ENCODE measurements at regions not wholly inside any gene's neighbourhood (a gene's known extent, or its start where the extent isn't known, plus 50 kb on each side); places are given as distances from the start of the nearest gene placed in this dataset.

GRCh38 chr1:224852901-224853568 lies 76.4 kb upstream of the DNAH14 start:
- peak; percentile 85 for TF ChIP-seq CTCF (IDR thresholded peaks at IDR 0.05; ENCODE audit: partially characterized antibody, unreplicated experiment)
- Mint-ChIP-seq H3K36me3 (ENCODE audit: unreplicated experiment) (no peaks in the 10 kb centered on the region), H3K27me3 (ENCODE audit: unreplicated experiment) (no peaks in the 10 kb centered on the region), H3K4me3 (ENCODE audit: unreplicated experiment) (no peak overlapping the region), H3K4me1 (ENCODE audit: low read depth, unreplicated experiment) (no peaks in the 10 kb centered on the region), H3K27ac (ENCODE audit: unreplicated experiment) (no peak overlapping the region), H3K9me3 (ENCODE audit: unreplicated experiment) (no peaks in the 10 kb centered on the region)
- no peak for DNase-seq

GRCh38 chr1:224856973-224857372 lies 72.5 kb upstream of the DNAH14 start:
- Mint-ChIP-seq H3K27me3 (ENCODE audit: unreplicated experiment) (no peaks in the 10 kb centered on the region), H3K4me3 (ENCODE audit: unreplicated experiment) (no peak overlapping the region), H3K36me3 (ENCODE audit: unreplicated experiment) (no peaks in the 10 kb centered on the region), H3K27ac (ENCODE audit: unreplicated experiment) (no peak overlapping the region), H3K9me3 (ENCODE audit: unreplicated experiment) (no peaks in the 10 kb centered on the region), H3K4me1 (ENCODE audit: low read depth, unreplicated experiment) (no peaks in the 10 kb centered on the region)
- TF ChIP-seq CTCF (IDR thresholded peaks at IDR 0.05; ENCODE audit: partially characterized antibody, unreplicated experiment), result no peak
- no peak for DNase-seq

- no peak for DNase-seq
- Mint-ChIP-seq H3K27me3 (ENCODE audit: unreplicated experiment) (no peaks in the 10 kb centered on the region), H3K4me1 (ENCODE audit: low read depth, unreplicated experiment) (no peaks in the 10 kb centered on the region), H3K9me3 (ENCODE audit: unreplicated experiment) (no peaks in the 10 kb centered on the region), H3K4me3 (ENCODE audit: unreplicated experiment) (no peak overlapping the region), H3K27ac (ENCODE audit: unreplicated experiment) (no peak overlapping the region), H3K36me3 (ENCODE audit: unreplicated experiment) (no peaks in the 10 kb centered on the region)
- TF ChIP-seq CTCF (IDR thresholded peaks at IDR 0.05; ENCODE audit: partially characterized antibody, unreplicated experiment), result no peak
These were observed 69.8 kb upstream of the DNAH14 start for GRCh38 chr1:224859651-224860050.

GRCh38 chr1:224860488-224861338 lies 68.8 kb upstream of the DNAH14 start:
- no peak for DNase-seq
- H3K4me3 Mint-ChIP-seq (ENCODE audit: unreplicated experiment), result no peak overlapping the region
- H3K36me3 Mint-ChIP-seq (ENCODE audit: unreplicated experiment), result no peaks in the 10 kb centered on the region
- no peaks in the 10 kb centered on the region for H3K4me1 Mint-ChIP-seq (ENCODE audit: low read depth, unreplicated experiment)
- no peaks in the 10 kb centered on the region for H3K9me3 Mint-ChIP-seq (ENCODE audit: unreplicated experiment)
- H3K27me3 Mint-ChIP-seq (ENCODE audit: unreplicated experiment), result no peaks in the 10 kb centered on the region
- no peak for TF ChIP-seq CTCF (IDR thresholded peaks at IDR 0.05; ENCODE audit: partially characterized antibody, unreplicated experiment)
- H3K27ac Mint-ChIP-seq (ENCODE audit: unreplicated experiment), result no peak overlapping the region

GRCh38 chr1:224861339-224861716 lies 68.1 kb upstream of the DNAH14 start:
- DNase-seq, result no peak
- Mint-ChIP-seq H3K4me1 (ENCODE audit: low read depth, unreplicated experiment) (no peaks in the 10 kb centered on the region), H3K9me3 (ENCODE audit: unreplicated experiment) (no peaks in the 10 kb centered on the region), H3K27ac (ENCODE audit: unreplicated experiment) (no peak overlapping the region), H3K27me3 (ENCODE audit: unreplicated experiment) (no peaks in the 10 kb centered on the region), H3K4me3 (ENCODE audit: unreplicated experiment) (no peak overlapping the region), H3K36me3 (ENCODE audit: unreplicated experiment) (no peaks in the 10 kb centered on the region)
- TF ChIP-seq CTCF (IDR thresholded peaks at IDR 0.05; ENCODE audit: partially characterized antibody, unreplicated experiment), result no peak

Measured in glutamatergic neuron (in vitro differentiated cells).